Choroid plexus epithelial cell (primary cell): ENCODE measurements at regions not wholly inside any gene's neighbourhood (a gene's known extent, or its start where the extent isn't known, plus 50 kb on each side); places are given as distances from the start of the nearest gene placed in this dataset.

Experiments used
- DNase-seq: peaks from one replicate; pipeline ENCODE4 v3.0.0-alpha.2; 2010; ENCODE audit warnings: low read depth
- H3K4me3 ChIP-seq: 2 replicates; pipeline ENCODE4 v1.5.1; 2011; ENCODE audit warnings: low read depth, mild to moderate bottlenecking, control low read depth, low read length, moderate library complexity
- CTCF ChIP-seq: conservative IDR thresholded peaks from 2 replicates; pipeline ENCODE4 v1.5.1; 2011; ENCODE audit warnings: low read depth, mild to moderate bottlenecking, control low read depth, inconsistent platforms, low read length, moderate library complexity

- no peak for DNase-seq
- H3K4me3 ChIP-seq = no peak overlapping the region
- TF ChIP-seq CTCF = no peak
These were observed 60.8 kb upstream of the UMPS start for GRCh38 chr3:124669470-124669869.

GRCh38 chr3:124671106-124671505 is 59.1 kb upstream of the UMPS start:
- no peak for TF ChIP-seq CTCF
- no peak overlapping the region for H3K4me3 ChIP-seq
- no peak for DNase-seq

GRCh38 chr3:124674336-124674735 is 55.9 kb upstream of the UMPS start:
- no peak overlapping the region for H3K4me3 ChIP-seq
- TF ChIP-seq CTCF = no peak
- no peak for DNase-seq

GRCh38 chr3:124676236-124676635 is 54.0 kb upstream of the UMPS start:
- no peak for TF ChIP-seq CTCF
- no peak overlapping the region for H3K4me3 ChIP-seq
- no peak for DNase-seq

- no peak overlapping the region for H3K4me3 ChIP-seq
- no peak for DNase-seq
- no peak for TF ChIP-seq CTCF
These were observed 51.1 kb upstream of the UMPS start for GRCh38 chr3:124679048-124679638.
